PC-3 (cell line): ENCODE measurements at regions not wholly inside any gene's neighbourhood (a gene's known extent, or its start where the extent isn't known, plus 50 kb on each side); places are given as distances from the start of the nearest gene placed in this dataset.

Experiments used
- CTCF ChIP-seq: fragments of 300-600 bp; sonication (generic); conservative IDR thresholded peaks from 2 replicates; pipeline ENCODE4 v1.5.1; 2017; ENCODE audit warnings: antibody characterized with exemption, low read depth, mild to moderate bottlenecking, low read length
- EZH2 ChIP-seq: fragments of 300-600 bp; sonication (generic); IDR thresholded peaks from one replicate; pipeline ENCODE4 v1.6.1; 2017; ENCODE audit warnings: antibody characterized with exemption, mild to moderate bottlenecking, low read length; ENCODE audit not compliant: unreplicated experiment
- EZH2phosphoT487 ChIP-seq: fragments of 300-600 bp; sonication (generic); IDR thresholded peaks from 2 replicates; pipeline ENCODE4 v1.6.1; 2018; ENCODE audit warnings: mild to moderate bottlenecking, antibody characterized with exemption, low read length, borderline replicate concordance

- TF ChIP-seq CTCF (peak; percentile 46; the same call in 1 of the 2 replicates), EZH2 (no peak), EZH2phosphoT487 (no peak)
Observed at GRCh38 chr10:9211228-9211627, 1156.7 kb downstream of the GATA3 start.
